HG03159 (cell line): ENCODE measurements at regions not wholly inside any gene's neighbourhood (a gene's known extent, or its start where the extent isn't known, plus 50 kb on each side); places are given as distances from the start of the nearest gene placed in this dataset.
A peak's percentile ranks its signal among the peaks of the same experiment; 100 is the strongest.
"Not testable (repeated sequence)": the region's sequence is repeated elsewhere in the genome, so short reads cannot be mapped to it uniquely, and the experiment has no call there.

ENCODE experiments used
- ATAC-seq: cut with Tn5 transposase; IDR thresholded peaks from one replicate; pipeline ENCODE4 v1.9.1; 2021; ENCODE audit warnings: mild to moderate bottlenecking, moderate library complexity; ENCODE audit not compliant: unreplicated experiment

DNA sequence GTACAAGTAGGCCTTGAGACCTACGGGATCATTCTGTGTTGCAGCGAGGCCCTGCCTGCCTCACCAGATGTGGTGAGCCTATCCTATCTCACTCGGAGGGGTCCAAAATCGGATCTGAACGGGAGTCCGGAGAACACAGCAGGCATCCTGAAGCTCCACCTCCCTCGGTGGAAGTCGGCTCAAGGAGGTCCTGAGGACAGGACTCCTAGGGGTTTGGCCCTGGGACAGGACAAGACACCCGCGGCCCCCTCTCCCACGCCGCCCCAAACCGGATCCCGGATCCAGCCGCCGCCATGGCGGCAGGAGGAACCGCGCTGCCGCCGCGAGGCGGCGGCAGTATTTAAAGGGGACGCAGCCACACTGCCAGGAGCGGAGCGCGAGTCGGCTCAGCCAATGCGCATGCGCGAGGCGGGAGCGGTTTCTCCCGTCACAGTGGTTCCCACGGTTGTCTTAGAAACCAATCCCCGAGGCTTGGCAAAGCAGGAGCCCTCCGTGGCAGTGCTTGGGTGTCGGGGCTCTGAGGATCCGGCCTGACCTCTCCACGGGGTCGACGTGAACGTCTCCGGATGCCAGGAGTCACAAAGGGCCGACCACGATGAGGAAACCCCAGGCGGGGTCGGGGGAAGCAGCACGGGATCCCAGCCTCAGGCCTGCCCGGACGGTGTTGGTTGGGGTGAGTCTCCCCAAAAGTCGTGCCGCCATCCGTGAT is 454.6 kb upstream of the ZNG1F start:
- peak; percentile 100 for ATAC-seq

DNA sequence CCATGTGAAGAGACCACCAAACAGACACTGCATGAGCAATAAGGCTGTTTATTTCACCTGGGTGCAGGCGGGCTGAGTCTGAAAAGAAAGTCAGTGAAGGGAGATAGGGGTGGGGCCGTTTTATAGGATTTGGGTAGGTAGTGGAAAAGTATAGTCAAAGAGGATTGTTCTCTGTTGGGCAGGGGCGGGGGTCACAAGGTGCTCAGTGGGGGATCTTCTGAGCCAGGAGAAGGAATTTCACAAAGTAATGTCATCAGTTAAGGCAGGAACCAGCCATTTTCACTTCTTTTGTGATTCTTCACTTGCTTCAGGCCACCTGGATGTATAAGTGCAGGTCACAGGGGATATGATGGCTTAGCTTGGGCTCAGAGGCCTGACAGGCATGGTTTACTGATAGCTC is 444.6 kb upstream of the ZNG1F start:
- not testable (repeated sequence) for ATAC-seq

DNA sequence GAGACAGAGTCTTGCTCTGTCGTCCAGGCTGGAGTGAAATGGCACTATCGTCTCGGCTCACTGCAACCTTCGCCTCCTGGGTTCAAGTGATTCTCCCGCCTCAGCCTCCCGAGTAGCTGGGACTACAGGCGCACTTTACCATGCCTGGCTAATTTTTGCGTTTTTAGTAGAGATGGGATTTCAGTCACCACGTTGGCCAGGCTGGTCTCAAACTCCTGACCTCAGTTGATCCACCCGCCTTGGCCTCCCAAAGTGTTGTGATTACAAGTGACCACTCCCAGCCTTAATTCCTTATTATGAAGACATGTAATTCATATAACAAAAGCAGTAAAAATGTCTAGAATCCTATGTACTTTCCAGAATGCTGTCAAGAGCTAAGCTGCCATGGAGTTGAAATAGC is 434.5 kb upstream of the ZNG1F start:
- ATAC-seq: not testable (repeated sequence)

DNA sequence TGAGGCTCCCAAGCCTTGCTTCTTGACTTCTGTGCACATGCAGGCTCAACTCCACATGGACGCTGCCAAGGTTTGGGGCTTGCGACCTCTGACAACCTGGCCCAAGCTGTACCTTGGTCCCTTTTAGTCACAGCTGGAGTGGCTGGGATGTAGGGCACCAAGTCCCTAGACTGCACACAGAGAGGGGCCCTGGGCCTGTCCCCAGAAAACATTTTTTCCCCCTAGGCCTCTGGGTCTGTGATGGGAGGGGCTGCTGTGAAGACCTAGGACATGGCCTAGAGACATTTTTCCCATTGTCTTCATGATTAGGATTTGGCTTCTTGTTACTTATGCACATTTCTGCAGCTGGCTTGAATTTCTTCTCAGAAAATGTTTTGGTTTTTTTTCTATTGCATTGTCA is 430.1 kb upstream of the ZNG1F start:
- not testable (repeated sequence) for ATAC-seq

DNA sequence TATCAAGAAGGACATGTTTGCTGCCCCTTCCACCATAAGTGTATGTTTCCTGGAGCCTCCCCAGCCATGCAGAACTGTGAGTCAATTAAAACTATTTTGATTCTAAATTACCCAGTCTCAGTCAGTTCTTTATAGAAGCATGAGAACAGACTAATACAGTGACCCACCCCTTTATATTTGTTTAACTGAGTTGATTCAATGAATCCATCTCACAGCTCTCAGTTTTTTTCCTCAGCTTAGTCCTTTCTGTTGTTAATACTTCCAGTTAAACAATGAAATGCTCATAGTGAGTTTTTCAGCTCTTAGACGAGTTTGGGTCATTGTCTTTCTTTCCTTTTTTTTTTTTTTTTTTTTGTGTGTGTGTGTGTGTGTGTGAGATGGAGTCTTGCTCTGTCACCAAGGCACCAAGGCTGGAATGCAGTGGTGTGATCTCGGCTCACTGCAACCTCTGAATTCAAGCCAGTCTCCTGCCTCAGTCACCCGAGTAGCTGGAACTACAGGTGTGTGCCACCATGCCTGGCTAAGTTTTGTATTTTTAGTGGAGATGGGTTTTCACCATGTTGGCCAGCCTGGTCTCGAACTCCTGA is 417.9 kb upstream of the ZNG1F start:
- ATAC-seq: not testable (repeated sequence)

DNA sequence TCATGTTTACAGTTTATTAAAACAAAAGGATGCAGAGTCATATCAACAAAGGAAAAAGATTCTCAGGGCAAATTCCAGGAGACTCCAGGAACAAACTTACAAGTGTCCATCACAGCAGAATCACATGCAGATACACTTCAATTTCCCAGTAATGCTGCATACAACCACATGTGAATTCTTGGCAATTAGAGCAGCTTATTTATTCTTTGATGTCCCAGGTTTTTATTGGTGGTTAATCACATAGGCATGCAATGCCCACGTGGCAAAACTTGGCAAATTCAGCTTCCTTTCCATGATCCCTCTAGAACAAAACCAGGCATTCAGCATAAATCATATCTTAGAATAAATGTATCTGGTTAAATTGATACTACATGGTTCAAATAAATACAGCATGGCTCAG is 376.5 kb upstream of the ZNG1F start:
- ATAC-seq: not testable (repeated sequence)
